PFSK-1 (cell line): ENCODE measurements at regions not wholly inside any gene's neighbourhood (a gene's known extent, or its start where the extent isn't known, plus 50 kb on each side); places are given as distances from the start of the nearest gene placed in this dataset.

Experiments used
- POLR2AphosphoS5 ChIP-seq: IDR thresholded peaks from 2 replicates; pipeline ENCODE4 v1.6.1; 2012; ENCODE audit warnings: low read depth, mild to moderate bottlenecking, control low read depth, low read length, moderate library complexity
- REST ChIP-seq, 2 experiments: IDR thresholded peaks; 2 replicates each; pipeline versions ENCODE4 v1.6.1 to v1.8.0; 2011 to 2012; ENCODE audit warnings: low read depth in 2 of 2, low read length in 2 of 2, control low read depth in 1 of 2, inconsistent platforms in 1 of 2, mild to moderate bottlenecking in 1 of 2, moderate library complexity in 1 of 2; ENCODE audit not compliant: insufficient read depth in 1 of 2
- SIN3A ChIP-seq: IDR thresholded peaks from 2 replicates; pipeline ENCODE4 v1.6.1; 2012; ENCODE audit warnings: mild to moderate bottlenecking, low read length, moderate library complexity, borderline replicate concordance; ENCODE audit not compliant: insufficient read depth
- TAF1 ChIP-seq: IDR thresholded peaks from 2 replicates; pipeline ENCODE4 v1.6.1; 2012; ENCODE audit warnings: low read length, control low read depth, borderline replicate concordance; ENCODE audit not compliant: insufficient read depth

- TF ChIP-seq POLR2AphosphoS5 (no peak), REST (IDR thresholded peaks at IDR 0.05; ENCODE audit: insufficient read depth in 1 of 2, low read depth in 2 of 2, low read length in 2 of 2) (no peak), SIN3A (no peak), TAF1 (no peak)
These were observed 129.8 kb upstream of the ZNF366 start for GRCh38 chr5:72637058-72637457.
